Fibroblast of skin of right biceps (primary cell): ENCODE measurements at regions not wholly inside any gene's neighbourhood (a gene's known extent, or its start where the extent isn't known, plus 50 kb on each side); places are given as distances from the start of the nearest gene placed in this dataset.

Experiments used
- DNase-seq: peaks from one replicate; pipeline ENCODE4 v3.0.0-alpha.2; 2013

DNA sequence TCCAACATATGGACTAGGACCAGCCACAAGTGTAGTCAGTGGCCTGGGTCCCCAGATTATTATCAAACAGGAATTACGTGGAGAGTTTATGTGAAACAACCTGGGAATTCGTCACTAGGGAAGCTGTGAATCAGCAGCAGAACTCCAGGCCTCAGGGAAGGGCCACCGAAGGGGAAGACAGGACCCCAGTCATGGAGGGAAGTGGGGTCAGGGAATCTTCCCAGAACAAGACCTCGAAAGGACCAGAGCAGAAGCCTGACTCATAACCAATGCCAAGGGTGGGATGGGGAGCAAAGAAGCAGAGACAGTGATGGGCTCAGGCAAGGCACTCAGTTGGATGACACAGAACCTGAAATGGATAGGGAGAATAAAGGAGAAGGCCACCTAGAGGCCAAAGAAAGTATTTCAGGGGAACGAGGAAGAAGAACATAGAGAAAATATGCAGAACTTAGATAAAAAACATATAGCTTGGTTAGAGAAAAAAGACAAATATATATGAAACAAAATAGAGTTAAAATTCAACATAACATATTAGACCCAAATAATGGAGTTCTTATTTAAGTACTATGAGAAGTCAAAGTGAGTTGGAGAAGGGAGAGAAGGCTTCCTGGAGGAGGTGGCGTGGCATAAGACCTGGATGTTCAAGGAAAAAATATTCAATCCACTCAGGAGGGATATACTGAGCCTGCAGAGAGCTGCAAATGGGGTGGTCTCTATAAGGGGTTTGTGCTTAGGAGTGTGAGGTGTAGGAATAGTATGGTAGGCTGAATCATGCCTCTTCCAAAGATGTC, 66.7 kb upstream of the CAST start:
- peak; percentile 14 for DNase-seq

DNA sequence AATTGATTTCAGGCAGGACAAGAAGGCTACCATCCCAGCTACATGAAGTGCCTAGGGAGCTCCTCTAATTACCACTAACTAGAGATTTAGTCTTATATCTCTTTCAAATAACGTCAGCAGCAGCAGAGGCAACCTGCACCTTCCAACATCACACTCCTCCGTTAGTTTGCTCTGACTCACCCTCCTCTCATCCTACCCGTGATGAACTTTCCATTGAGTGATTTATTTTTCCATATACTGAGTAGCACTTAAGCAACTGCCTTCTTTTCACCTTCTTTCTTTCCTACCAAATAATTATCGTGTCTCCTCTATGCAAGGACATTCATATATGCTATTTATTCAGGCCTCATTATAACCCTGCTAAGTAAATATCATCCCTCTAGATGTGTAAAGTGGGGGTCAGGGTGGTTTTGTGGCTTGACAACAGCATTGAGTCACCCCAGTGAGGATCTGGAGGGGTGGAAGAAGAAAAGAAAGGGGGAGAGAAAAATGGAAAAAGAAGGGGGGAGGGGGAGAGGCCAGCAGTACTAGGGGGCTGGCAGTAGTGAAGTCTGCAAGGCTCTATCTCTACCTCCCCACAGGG, 64.6 kb upstream of the CAST start:
- DNase-seq, result peak; percentile 66

DNA sequence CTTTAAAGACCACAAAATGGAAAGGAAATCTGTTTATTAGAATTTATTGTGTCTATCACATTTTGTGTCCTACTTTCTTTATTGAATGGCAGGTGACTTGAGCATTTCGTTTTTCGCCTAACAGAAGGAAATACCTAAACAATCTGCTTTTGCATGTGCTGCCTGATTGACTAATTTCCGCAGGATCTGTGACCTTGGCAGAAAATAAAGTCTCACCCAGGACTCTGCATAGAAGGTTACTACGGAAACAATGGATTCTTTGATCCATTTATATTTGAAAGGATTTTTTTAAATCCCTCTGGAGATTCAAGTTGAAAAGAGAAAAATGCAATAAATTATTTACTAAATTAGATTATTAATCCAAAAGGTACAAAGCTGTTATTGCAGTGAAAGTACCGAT, 61.0 kb upstream of the CAST start:
- no peak for DNase-seq

DNA sequence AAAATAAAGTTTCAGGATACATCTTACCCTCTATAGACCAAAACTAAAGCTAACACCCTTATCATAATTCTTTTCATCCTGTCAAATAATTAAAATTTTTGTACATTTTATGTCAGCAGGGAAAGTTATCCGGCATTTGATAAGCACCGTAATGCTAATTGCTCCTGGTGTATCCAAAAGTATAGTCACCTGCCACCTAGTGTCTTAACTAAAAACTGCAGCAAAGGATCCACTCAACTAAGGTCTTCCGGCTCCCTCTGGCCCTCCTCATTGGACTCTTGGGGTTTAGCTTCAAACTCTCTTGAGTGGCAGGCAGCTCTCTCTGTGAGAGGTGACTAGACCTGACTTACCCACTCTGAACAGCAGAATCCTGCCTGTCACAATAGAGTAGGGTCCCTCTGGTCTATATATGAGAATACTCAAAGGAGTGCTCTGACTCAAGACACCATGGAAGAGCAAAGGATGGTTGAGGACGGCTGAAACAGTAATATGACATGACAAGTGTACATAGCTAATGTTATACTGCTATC, 60.4 kb upstream of the CAST start:
- peak; percentile 71 for DNase-seq

DNA sequence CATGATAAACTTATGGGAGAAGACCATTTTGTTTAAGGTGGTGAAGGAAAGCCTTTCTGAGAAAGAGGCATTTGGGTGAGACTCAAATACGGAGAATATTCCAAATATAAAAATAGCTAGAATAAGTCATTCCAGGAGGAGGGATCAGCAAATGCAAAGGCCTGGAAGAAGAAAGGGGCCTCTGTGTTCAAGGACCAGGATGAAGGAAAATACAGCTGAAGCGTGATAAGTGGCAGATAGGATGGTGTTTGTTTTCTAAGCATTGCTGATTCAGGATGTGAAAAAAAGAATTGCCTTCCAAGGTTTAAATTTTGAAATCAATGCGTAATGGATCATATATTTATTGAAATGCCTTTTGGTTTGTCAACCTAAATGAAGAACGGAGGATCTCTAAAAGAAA, 59.4 kb upstream of the CAST start:
- DNase-seq, result no peak

DNA sequence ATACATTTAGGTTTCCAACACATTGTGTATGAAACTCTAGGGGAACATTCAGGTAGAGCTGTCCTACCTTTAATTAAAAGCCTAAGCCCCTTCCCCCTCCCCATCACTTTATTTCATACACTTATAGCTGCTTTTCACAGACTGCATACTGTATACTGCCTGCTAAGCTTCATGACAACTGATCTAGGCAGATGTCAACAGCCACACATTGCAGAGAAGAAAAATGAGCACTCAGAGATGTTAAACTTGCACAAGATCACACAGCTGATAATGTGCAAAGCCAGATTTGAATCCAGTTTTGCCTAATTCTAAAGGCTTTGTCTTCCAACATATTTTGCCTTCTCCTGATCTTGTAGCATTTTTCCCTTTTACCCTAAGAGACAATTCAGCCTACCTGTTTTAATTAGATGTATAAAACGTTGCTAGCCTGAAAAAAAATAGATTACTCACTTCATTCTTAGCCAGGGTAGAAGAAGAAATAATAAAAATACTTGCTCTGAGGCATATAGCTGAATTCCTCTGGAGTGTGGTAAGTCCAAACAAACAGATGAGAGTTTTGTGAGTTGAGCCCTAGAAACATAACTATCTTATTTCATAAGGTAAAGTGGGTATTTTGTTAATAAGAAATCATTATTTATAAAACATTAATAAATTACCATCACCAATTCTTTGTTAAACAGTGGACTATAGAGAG, 56.9 kb upstream of the CAST start:
- no peak for DNase-seq

DNA sequence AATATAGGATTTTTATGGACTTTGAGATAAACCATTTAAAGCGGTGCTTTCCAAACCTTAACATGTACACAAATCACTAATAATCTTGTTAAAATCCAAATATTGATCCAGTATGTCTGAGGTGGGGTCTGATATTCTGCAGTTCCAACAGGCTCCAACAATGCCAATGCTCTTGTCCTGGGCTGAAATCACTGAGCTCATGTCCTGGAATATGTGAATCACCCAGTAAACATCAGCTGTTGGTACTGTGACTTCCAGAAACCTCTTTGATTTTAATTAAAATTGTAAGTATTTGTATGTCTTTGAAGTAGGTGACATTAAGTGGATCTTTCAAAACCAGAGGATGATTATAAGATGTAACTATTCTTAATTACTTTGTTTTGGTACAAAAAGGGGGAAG, 52.8 kb upstream of the CAST start:
- no peak for DNase-seq

DNA sequence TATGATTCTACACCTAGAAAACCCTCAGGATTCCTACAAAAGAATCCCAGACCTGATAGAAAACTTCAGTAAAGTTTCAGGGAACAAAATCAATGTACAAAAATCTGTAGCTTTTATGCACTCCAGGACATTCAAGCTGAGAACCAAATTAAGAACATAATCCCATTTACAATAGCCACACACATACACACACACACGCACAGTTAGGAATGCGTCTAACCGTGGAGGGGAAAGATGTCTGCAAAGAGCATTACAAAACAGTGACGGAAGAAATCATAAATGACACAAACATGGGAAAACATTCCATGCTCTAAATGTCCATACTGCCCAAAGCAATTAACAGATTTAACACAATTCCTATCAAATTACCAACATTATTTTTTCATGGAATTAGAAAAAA, 51.4 kb upstream of the CAST start:
- peak; percentile 53 for DNase-seq

DNA sequence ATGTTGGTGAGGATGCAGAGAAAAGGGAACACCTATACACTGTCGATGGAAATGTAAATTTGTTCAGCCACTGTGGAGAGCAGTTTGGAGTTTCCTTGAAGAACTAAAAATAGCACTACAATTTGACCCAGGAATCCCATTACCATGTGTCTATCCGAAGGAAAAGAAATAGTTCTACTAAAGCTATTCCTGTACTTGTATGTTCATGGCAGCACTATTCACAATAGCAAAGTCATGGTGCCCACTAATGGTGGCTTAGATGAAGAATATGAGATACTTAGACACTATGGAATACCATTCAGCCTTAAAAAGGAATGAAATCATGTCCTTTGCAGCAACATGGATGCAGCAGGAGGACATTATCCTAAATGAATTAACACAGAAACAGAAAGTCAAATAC, 50.2 kb upstream of the CAST start:
- no peak for DNase-seq
